Ovary (tissue), 3 donors: ENCODE measurements at regions not wholly inside any gene's neighbourhood (a gene's known extent, or its start where the extent isn't known, plus 50 kb on each side); places are given as distances from the start of the nearest gene placed in this dataset.

Experiments used
- CTCF ChIP-seq, 3 donors: fragments of 450-650 bp in 2 of 3; fragments of 200-600 bp in 1 of 3; IDR thresholded peaks; one replicate each; pipeline versions ENCODE4 v1.5.1 to v1.8.0; 2016 to 2022; ENCODE audit warnings: antibody characterized with exemption in 3 of 3, mild to moderate bottlenecking in 1 of 3
- EP300 ChIP-seq: sonication (generic); formaldehyde crosslinking; IDR thresholded peaks from one replicate; pipeline ENCODE4 v1.6.1; 2017; ENCODE audit warnings: antibody characterized with exemption
- donor health status: DM: no; HTN: no; CAD: no.

GRCh38 chr4:64969081-64969480 is 559.8 kb upstream of the TECRL start:
- TF ChIP-seq EP300 (no peak), CTCF (IDR thresholded peaks at IDR 0.05) (no peak)
